ENCODE measurements at regions not wholly inside any gene's neighbourhood (a gene's known extent, or its start where the extent isn't known, plus 50 kb on each side); places are given as distances from the start of the nearest gene placed in this dataset.
A peak's percentile ranks its signal among the peaks of the same experiment; 100 is the strongest.

GRCh38 chr16:5510819-5511370 is 413.3 kb upstream of the EEF2KMT start:
- ATAC-seq (ENCODE audit: low FRiP score in 2 of 2) (no peak), DNase-seq (no peak)
- Histone ChIP-seq H3K36me3 (no peaks in the 10 kb centered on the region), H3K9me3 (no peaks in the 10 kb centered on the region), H3K27ac (no peak overlapping the region), H3K27me3 (no peaks in the 10 kb centered on the region), H3K4me3 (no peak overlapping the region), H3K4me1 (no peaks in the 10 kb centered on the region)
- 27 to 49% methylated on average over 5 of the region's 5 CpGs for WGBS, 2 donors
- TF ChIP-seq POLR2AphosphoS5 (IDR thresholded peaks at IDR 0.05): no peak
- no peak for TF ChIP-seq EP300 (IDR thresholded peaks at IDR 0.05)
- TF ChIP-seq CTCF (IDR thresholded peaks at IDR 0.05): no peak

- no peak overlapping the region for H3K4me3 ChIP-seq
- no peaks in the 10 kb centered on the region for H3K9me3 ChIP-seq
- 68 to 74% methylated on average over 4 to 9 of the region's 9 CpGs for WGBS, 2 donors
- H3K27ac ChIP-seq: no peak overlapping the region
- ATAC-seq (ENCODE audit: low FRiP score in 2 of 2) (no peak), DNase-seq (peak in 1 of 2 donors; percentile 64)
- no peaks in the 10 kb centered on the region for H3K36me3 ChIP-seq
- H3K4me1 ChIP-seq: no peaks in the 10 kb centered on the region
- H3K27me3 ChIP-seq: no peaks in the 10 kb centered on the region
- TF ChIP-seq EP300 (IDR thresholded peaks at IDR 0.05) (no peak), POLR2A (IDR thresholded peaks at IDR 0.05) (no peak), POLR2AphosphoS5 (IDR thresholded peaks at IDR 0.05) (no peak), CTCF (IDR thresholded peaks at IDR 0.05) (no peak)
Observed at GRCh38 chr16:5509794-5510193, 412.2 kb upstream of the EEF2KMT start.

- ATAC-seq (ENCODE audit: low FRiP score in 2 of 2) (no peak), DNase-seq (no peak)
- Histone ChIP-seq H3K27me3 (no peaks in the 10 kb centered on the region), H3K36me3 (no peaks in the 10 kb centered on the region), H3K9me3 (no peaks in the 10 kb centered on the region), H3K4me1 (no peaks in the 10 kb centered on the region), H3K27ac (no peak overlapping the region), H3K4me3 (no peak overlapping the region)
- TF ChIP-seq EP300 (IDR thresholded peaks at IDR 0.05) (no peak), CTCF (IDR thresholded peaks at IDR 0.05) (no peak), POLR2A (IDR thresholded peaks at IDR 0.05) (no peak), POLR2AphosphoS5 (IDR thresholded peaks at IDR 0.05) (no peak)
- WGBS, 2 donors: 86 to 92% methylated on average over 7 of the region's 7 CpGs
Observed at GRCh38 chr16:5509336-5509735, 411.7 kb upstream of the EEF2KMT start.

GRCh38 chr16:5508371-5508770 is 410.8 kb upstream of the EEF2KMT start:
- Histone ChIP-seq H3K27me3 (no peaks in the 10 kb centered on the region), H3K36me3 (no peaks in the 10 kb centered on the region), H3K9me3 (no peaks in the 10 kb centered on the region), H3K27ac (no peak overlapping the region), H3K4me1 (no peaks in the 10 kb centered on the region), H3K4me3 (no peak overlapping the region)
- no peak for DNase-seq
- 72 to 76% methylated on average over 6 of the region's 6 CpGs for WGBS, 2 donors
- ATAC-seq (ENCODE audit: low FRiP score in 2 of 2): no peak
- no peak for TF ChIP-seq EP300 (IDR thresholded peaks at IDR 0.05)
- TF ChIP-seq POLR2AphosphoS5 (IDR thresholded peaks at IDR 0.05): no peak
- no peak for TF ChIP-seq POLR2A (IDR thresholded peaks at IDR 0.05)
- TF ChIP-seq CTCF (IDR thresholded peaks at IDR 0.05): no peak

- H3K27me3 ChIP-seq: no peaks in the 10 kb centered on the region
- WGBS, 2 donors: 66 to 75% methylated on average over 6 to 7 of the region's 7 CpGs
- H3K9me3 ChIP-seq: no peaks in the 10 kb centered on the region
- ATAC-seq (ENCODE audit: low FRiP score in 2 of 2) (no peak), DNase-seq (no peak)
- no peaks in the 10 kb centered on the region for H3K4me1 ChIP-seq
- no peak overlapping the region for H3K27ac ChIP-seq
- no peaks in the 10 kb centered on the region for H3K36me3 ChIP-seq
- TF ChIP-seq POLR2AphosphoS5 (IDR thresholded peaks at IDR 0.05) (no peak), CTCF (IDR thresholded peaks at IDR 0.05) (no peak), EP300 (IDR thresholded peaks at IDR 0.05) (no peak), POLR2A (IDR thresholded peaks at IDR 0.05) (no peak)
- no peak overlapping the region for H3K4me3 ChIP-seq
Observed at GRCh38 chr16:5506021-5506420, 408.4 kb upstream of the EEF2KMT start.
